ENCODE measurements at regions not wholly inside any gene's neighbourhood (a gene's known extent, or its start where the extent isn't known, plus 50 kb on each side); places are given as distances from the start of the nearest gene placed in this dataset.

GRCh38 chr1:106768077-106768476 lies 288.4 kb upstream of the PRMT6 start:
- no peak for TF ChIP-seq CTCF (IDR thresholded peaks at IDR 0.05; ENCODE audit: low read depth, low read length, missing input control)
- TF ChIP-seq YY1 (IDR thresholded peaks at IDR 0.05): no peak
- TF ChIP-seq MAX (IDR thresholded peaks at IDR 0.05): no peak

Data from liver (tissue), 2 donors.